PC-9 (cell line): ENCODE measurements at regions not wholly inside any gene's neighbourhood (a gene's known extent, or its start where the extent isn't known, plus 50 kb on each side); places are given as distances from the start of the nearest gene placed in this dataset.

Experiments
- EZH2 ChIP-seq: fragments of 200-600 bp; sonication (generic); IDR thresholded peaks from 2 replicates; pipeline ENCODE4 v1.8.0; 2017; ENCODE audit warnings: antibody characterized with exemption, low read depth
- TF ChIP-seq, protein P1 (sequence below): fragments of 200-600 bp; sonication (generic); conservative IDR thresholded peaks from 2 replicates; pipeline ENCODE4 v1.6.1; 2017; ENCODE audit warnings: mixed run types, antibody characterized with exemption, mild to moderate bottlenecking, moderate library complexity

GRCh38 chr11:82675838-82676237 lies 57.8 kb downstream of the FAM181B start:
- TF ChIP-seq, protein P1, sequence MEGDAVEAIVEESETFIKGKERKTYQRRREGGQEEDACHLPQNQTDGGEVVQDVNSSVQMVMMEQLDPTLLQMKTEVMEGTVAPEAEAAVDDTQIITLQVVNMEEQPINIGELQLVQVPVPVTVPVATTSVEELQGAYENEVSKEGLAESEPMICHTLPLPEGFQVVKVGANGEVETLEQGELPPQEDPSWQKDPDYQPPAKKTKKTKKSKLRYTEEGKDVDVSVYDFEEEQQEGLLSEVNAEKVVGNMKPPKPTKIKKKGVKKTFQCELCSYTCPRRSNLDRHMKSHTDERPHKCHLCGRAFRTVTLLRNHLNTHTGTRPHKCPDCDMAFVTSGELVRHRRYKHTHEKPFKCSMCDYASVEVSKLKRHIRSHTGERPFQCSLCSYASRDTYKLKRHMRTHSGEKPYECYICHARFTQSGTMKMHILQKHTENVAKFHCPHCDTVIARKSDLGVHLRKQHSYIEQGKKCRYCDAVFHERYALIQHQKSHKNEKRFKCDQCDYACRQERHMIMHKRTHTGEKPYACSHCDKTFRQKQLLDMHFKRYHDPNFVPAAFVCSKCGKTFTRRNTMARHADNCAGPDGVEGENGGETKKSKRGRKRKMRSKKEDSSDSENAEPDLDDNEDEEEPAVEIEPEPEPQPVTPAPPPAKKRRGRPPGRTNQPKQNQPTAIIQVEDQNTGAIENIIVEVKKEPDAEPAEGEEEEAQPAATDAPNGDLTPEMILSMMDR, result no peak
- TF ChIP-seq EZH2, result no peak
